K562 (cell line): ENCODE measurements at regions not wholly inside any gene's neighbourhood (a gene's known extent, or its start where the extent isn't known, plus 50 kb on each side); places are given as distances from the start of the nearest gene placed in this dataset.

Experiments
- ARID1B ChIP-seq: fragments of 450-650 bp; IDR thresholded peaks from 2 replicates; pipeline ENCODE4 v1.6.1; 2016; ENCODE audit warnings: antibody characterized with exemption, mild to moderate bottlenecking, inconsistent platforms
- CEBPG ChIP-seq, 3 experiments: fragments of 200-800 bp in 1 of 3; sonication (Bioruptor generic) in 1 of 3; sonication (generic) in 1 of 3; formaldehyde crosslinking in 1 of 3; IDR thresholded peaks in 2 of 3; conservative IDR thresholded peaks in 1 of 3; 2 replicates each; pipeline versions ENCODE4 v1.6.1 to v1.8.0; 2016 to 2022; ENCODE audit warnings: missing compliant biosample characterization in 2 of 3, missing genetic modification characterization in 2 of 3, mild to moderate bottlenecking in 1 of 3, missing genetic modification reagents in 1 of 3
- E2F5 ChIP-seq: sonication (generic); formaldehyde crosslinking; IDR thresholded peaks from 2 replicates; pipeline ENCODE4 v1.8.0; 2022; ENCODE audit warnings: mild to moderate bottlenecking, missing genetic modification reagents
- ELF2 ChIP-seq: fragments of 250-450 bp; sonication (Bioruptor Pico); IDR thresholded peaks from 2 replicates; pipeline ENCODE4 v1.5.0; 2021; ENCODE audit warnings: mild to moderate bottlenecking
- ETV6 ChIP-seq, 3 experiments: fragments of 150-350 bp in 1 of 3; sonication (generic) in 1 of 3; formaldehyde crosslinking in 1 of 3; IDR thresholded peaks; 2 replicates each; pipeline versions ENCODE4 v1.6.1 to v1.8.0; 2014 to 2022; ENCODE audit warnings: borderline replicate concordance in 2 of 3, low read depth in 2 of 3, antibody characterized with exemption in 1 of 3, low read length in 1 of 3, mild to moderate bottlenecking in 1 of 3, missing genetic modification reagents in 1 of 3
- FOS ChIP-seq: IDR thresholded peaks from 3 replicates; pipeline ENCODE4 v1.6.1; 2011; ENCODE audit not compliant: insufficient read length; ENCODE audit errors: extremely low read depth
- FOXJ2 ChIP-seq: fragments of 200-800 bp; sonication (Bioruptor generic); IDR thresholded peaks from 2 replicates; pipeline ENCODE4 v1.6.1; 2016; ENCODE audit warnings: missing genetic modification characterization, missing compliant biosample characterization
- FOXP1 ChIP-seq: sonication (generic); formaldehyde crosslinking; IDR thresholded peaks from 2 replicates; pipeline ENCODE4 v1.8.0; 2022; ENCODE audit warnings: mild to moderate bottlenecking, missing genetic modification reagents
- GTF2B ChIP-seq: IDR thresholded peaks from 2 replicates; pipeline ENCODE4 v1.6.1; 2011; ENCODE audit not compliant: insufficient read length; ENCODE audit errors: extremely low read depth
- GTF3C2 ChIP-seq: IDR thresholded peaks from 3 replicates; pipeline ENCODE4 v1.6.1; 2011; ENCODE audit warnings: borderline replicate concordance, mild to moderate bottlenecking, moderate library complexity; ENCODE audit not compliant: insufficient read length; ENCODE audit errors: extremely low read depth
- LCOR ChIP-seq: sonication (generic); formaldehyde crosslinking; IDR thresholded peaks from 2 replicates; pipeline ENCODE4 v1.8.0; 2022; ENCODE audit warnings: mild to moderate bottlenecking, missing genetic modification reagents
- MLLT1 ChIP-seq, 2 experiments: fragments of 450-650 bp; IDR thresholded peaks; 2 replicates each; pipeline ENCODE4 v1.6.1; 2016
- POU5F1 ChIP-seq: fragments of 150-350 bp; IDR thresholded peaks from 2 replicates; pipeline ENCODE4 v1.6.1; 2014; ENCODE audit warnings: borderline replicate concordance, low read length, low read depth, mild to moderate bottlenecking; ENCODE audit not compliant: partially characterized antibody
- RAD51 ChIP-seq: fragments of 450-650 bp; IDR thresholded peaks from 2 replicates; pipeline ENCODE4 v1.7.1; 2016; ENCODE audit warnings: low read depth, mild to moderate bottlenecking, borderline replicate concordance
- SNAPC5 ChIP-seq: fragments of 250-450 bp; sonication (Bioruptor Pico); IDR thresholded peaks from 2 replicates; pipeline ENCODE4 v1.8.0; 2021; ENCODE audit warnings: moderate library complexity, mild to moderate bottlenecking, inconsistent platforms
- SRSF3 ChIP-seq: fragments of 200-400 bp; formaldehyde crosslinking; IDR thresholded peaks from 2 replicates; pipeline ENCODE4 v1.6.1; 2016; ENCODE audit warnings: mild to moderate bottlenecking, low read length, moderate library complexity; ENCODE audit not compliant: insufficient read depth
- ZC3H11A ChIP-seq: IDR thresholded peaks from 2 replicates; pipeline ENCODE4 v1.6.1; 2012; ENCODE audit warnings: low read depth, low read length, improper control_type of control experiment
- ZNF146 ChIP-seq: IDR thresholded peaks from one replicate; pipeline ENCODE4 v1.6.1; 2018; ENCODE audit warnings: missing compliant biosample characterization; ENCODE audit not compliant: unreplicated experiment
- ZNF76 ChIP-seq: fragments of 250-450 bp; sonication (Bioruptor Pico); IDR thresholded peaks from 2 replicates; pipeline ENCODE4 v1.4.0; 2020; ENCODE audit warnings: mild to moderate bottlenecking, moderate library complexity, borderline replicate concordance
- ZNF785 ChIP-seq: fragments of 250-450 bp; sonication (Bioruptor Pico); IDR thresholded peaks from 2 replicates; pipeline ENCODE4 v1.4.0; 2020; ENCODE audit warnings: mild to moderate bottlenecking

GRCh38 chr6:154613137-154613676 is 102.7 kb upstream of the CNKSR3 start (continued):
- TF ChIP-seq E2F5 (CRISPR knock-in tag) (no peak), LCOR (CRISPR knock-in tag) (peak; percentile 63; the same call in 1 of the 2 replicates), CEBPG (CRISPR knock-in tag; IDR thresholded peaks at IDR 0.05) (no peak; the same call in 1 of the 2 replicates), CEBPG (tag; conservative IDR thresholded peaks at IDR 0.05 in 1 of 2, IDR thresholded peaks at IDR 0.05 in 1 of 2) (peak in 1 of 2 experiments; percentile 63; a peak in 1 of 4 replicates), GTF2B (no peak), ZC3H11A (no peak), MLLT1 (IDR thresholded peaks at IDR 0.05) (peak in 1 of 2 experiments; percentile 61; a peak in 1 of 4 replicates), ZNF76 (no peak), GTF3C2 (no peak), ARID1B (peak; percentile 80), FOXP1 (CRISPR knock-in tag) (no peak), ETV6 (IDR thresholded peaks at IDR 0.05; ENCODE audit: borderline replicate concordance in 1 of 2, low read depth in 2 of 2, low read length in 1 of 2) (no peak), ETV6 (CRISPR knock-in tag; IDR thresholded peaks at IDR 0.05; ENCODE audit: borderline replicate concordance) (no peak), FOS (no peak), POU5F1 (no peak), FOXJ2 (tag) (no peak), ELF2 (CRISPR knock-in tag) (0 out of 2 replicates have a peak, but pooled peaks have one; percentile 29), ZNF146 (CRISPR knock-in tag) (no peak), RAD51 (no peak), SNAPC5 (CRISPR knock-in tag) (no peak), SRSF3 (no peak), ZNF785 (CRISPR knock-in tag) (no peak)
